ENCODE measurements at regions not wholly inside any gene's neighbourhood (a gene's known extent, or its start where the extent isn't known, plus 50 kb on each side); places are given as distances from the start of the nearest gene placed in this dataset.

DNA sequence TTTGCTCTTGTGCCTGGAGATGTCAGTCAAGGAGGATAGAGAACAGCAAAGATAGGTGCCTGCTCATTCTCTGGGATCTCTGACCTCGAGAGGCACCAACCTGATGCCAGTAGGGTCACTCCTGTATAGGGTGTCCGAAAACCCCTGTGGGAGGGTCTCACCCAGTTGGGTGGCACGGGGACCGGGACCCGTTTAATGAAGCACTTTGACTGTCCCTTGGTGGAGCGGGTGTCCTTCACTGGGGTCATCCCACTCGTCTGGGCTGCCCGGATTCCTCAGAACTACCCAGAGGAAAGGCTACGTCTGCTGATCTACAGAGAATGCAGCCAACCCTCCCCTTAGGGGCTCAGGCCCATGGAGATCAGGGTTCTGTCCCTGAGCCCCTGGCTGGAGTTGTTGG, 157.6 kb downstream of the CAPZA3 start:
- TF ChIP-seq, protein P1, sequence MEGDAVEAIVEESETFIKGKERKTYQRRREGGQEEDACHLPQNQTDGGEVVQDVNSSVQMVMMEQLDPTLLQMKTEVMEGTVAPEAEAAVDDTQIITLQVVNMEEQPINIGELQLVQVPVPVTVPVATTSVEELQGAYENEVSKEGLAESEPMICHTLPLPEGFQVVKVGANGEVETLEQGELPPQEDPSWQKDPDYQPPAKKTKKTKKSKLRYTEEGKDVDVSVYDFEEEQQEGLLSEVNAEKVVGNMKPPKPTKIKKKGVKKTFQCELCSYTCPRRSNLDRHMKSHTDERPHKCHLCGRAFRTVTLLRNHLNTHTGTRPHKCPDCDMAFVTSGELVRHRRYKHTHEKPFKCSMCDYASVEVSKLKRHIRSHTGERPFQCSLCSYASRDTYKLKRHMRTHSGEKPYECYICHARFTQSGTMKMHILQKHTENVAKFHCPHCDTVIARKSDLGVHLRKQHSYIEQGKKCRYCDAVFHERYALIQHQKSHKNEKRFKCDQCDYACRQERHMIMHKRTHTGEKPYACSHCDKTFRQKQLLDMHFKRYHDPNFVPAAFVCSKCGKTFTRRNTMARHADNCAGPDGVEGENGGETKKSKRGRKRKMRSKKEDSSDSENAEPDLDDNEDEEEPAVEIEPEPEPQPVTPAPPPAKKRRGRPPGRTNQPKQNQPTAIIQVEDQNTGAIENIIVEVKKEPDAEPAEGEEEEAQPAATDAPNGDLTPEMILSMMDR (IDR thresholded peaks at IDR 0.05; ENCODE audit: control extremely low read depth in 1 of 3, insufficient read depth in 1 of 3, low read depth in 1 of 3, low read length in 3 of 3), result no peak
- no peak for TF ChIP-seq SP1 (IDR thresholded peaks at IDR 0.05; ENCODE audit: low read depth, low read length)

Data from H1 (cell line).